RKO (cell line): ENCODE measurements at regions not wholly inside any gene's neighbourhood (a gene's known extent, or its start where the extent isn't known, plus 50 kb on each side); places are given as distances from the start of the nearest gene placed in this dataset.

Experiments used
- DNase-seq: peaks from one replicate; pipeline ENCODE4 v3.0.0-alpha.2; 2016; ENCODE audit warnings: low spot score

GRCh38 chr4:38313175-38313574 lies 350.8 kb upstream of the KLF3 start:
- DNase-seq, result no peak

- peak; percentile 12 for DNase-seq
These were observed 349.9 kb upstream of the KLF3 start for GRCh38 chr4:38313999-38314561.

GRCh38 chr4:38314663-38315062 lies 349.3 kb upstream of the KLF3 start:
- no peak for DNase-seq

GRCh38 chr4:38315286-38315685 lies 348.7 kb upstream of the KLF3 start:
- DNase-seq, result no peak

GRCh38 chr4:38316045-38316444 lies 348.0 kb upstream of the KLF3 start:
- DNase-seq, result no peak

GRCh38 chr4:38317041-38317674 lies 346.8 kb upstream of the KLF3 start:
- DNase-seq, result no peak

GRCh38 chr4:38318737-38319455 lies 345.1 kb upstream of the KLF3 start:
- DNase-seq, result peak; percentile 91

- peak; percentile 82 for DNase-seq
These were observed 344.3 kb upstream of the KLF3 start for GRCh38 chr4:38319456-38320342.

GRCh38 chr4:38320343-38320695 lies 343.7 kb upstream of the KLF3 start:
- no peak for DNase-seq

GRCh38 chr4:38320833-38321232 lies 343.2 kb upstream of the KLF3 start:
- no peak for DNase-seq

- DNase-seq, result no peak
These were observed 341.3 kb upstream of the KLF3 start for GRCh38 chr4:38322714-38323113.

GRCh38 chr4:38323141-38323641 lies 340.8 kb upstream of the KLF3 start:
- peak; percentile 48 for DNase-seq

GRCh38 chr4:38324861-38325628 lies 339.0 kb upstream of the KLF3 start:
- DNase-seq, result no peak

GRCh38 chr4:38325629-38325913 lies 338.4 kb upstream of the KLF3 start:
- no peak for DNase-seq

GRCh38 chr4:38326499-38326898 lies 337.5 kb upstream of the KLF3 start:
- no peak for DNase-seq

- no peak for DNase-seq
These were observed 336.8 kb upstream of the KLF3 start for GRCh38 chr4:38327174-38327573.

GRCh38 chr4:38328989-38329729 lies 334.8 kb upstream of the KLF3 start:
- no peak for DNase-seq

GRCh38 chr4:38330321-38330720 lies 333.7 kb upstream of the KLF3 start:
- DNase-seq, result no peak

GRCh38 chr4:38330936-38331335 lies 333.1 kb upstream of the KLF3 start:
- no peak for DNase-seq

GRCh38 chr4:38332699-38333098 lies 331.3 kb upstream of the KLF3 start:
- DNase-seq, result no peak

- DNase-seq, result no peak
These were observed 330.8 kb upstream of the KLF3 start for GRCh38 chr4:38333219-38333618.
